SK-N-SH (cell line): ENCODE measurements at regions not wholly inside any gene's neighbourhood (a gene's known extent, or its start where the extent isn't known, plus 50 kb on each side); places are given as distances from the start of the nearest gene placed in this dataset.

Experiments used
- CTCF ChIA-PET: fragments of 300-600, 350-600 bp; formaldehyde crosslinking; extraction: SDS; loops from one replicate; lab custom pipeline; 2021; lab: Yijun Ruan, JAX
- POLR2A ChIA-PET: fragments of 350-600 bp; sonication (Branson Sonifier 250); formaldehyde crosslinking; extraction: SDS; loops from one replicate; lab custom pipeline; 2020; ENCODE audit warnings: antibody characterized with exemption, inconsistent platforms; lab: Yijun Ruan, JAX
- DNase-seq: peaks from one replicate; pipeline ENCODE4 v3.0.0; 2012
- H2AFZ ChIP-seq: fragments of 200-600 bp; sonication (generic); 2 replicates; pipeline ENCODE4 v1.8.1; 2016; ENCODE audit warnings: antibody characterized with exemption, mild to moderate bottlenecking, low read depth
- H3F3A ChIP-seq: fragments of 200-600 bp; sonication (generic); replicated peaks from 2 replicates; pipeline ENCODE3; 2016; ENCODE audit warnings: antibody characterized with exemption, mild to moderate bottlenecking; ENCODE audit not compliant: insufficient read depth
- H3K27ac ChIP-seq, 2 experiments: fragments of 200-500 bp in 1 of 2; fragments of 200-600 bp in 1 of 2; sonication (Bioruptor generic) in 1 of 2; sonication (generic), shearing (Covaris generic) in 1 of 2; 2 replicates each; pipeline versions ENCODE4 v1.5.1 to v1.6.1; 2014 to 2016; ENCODE audit warnings: low read depth in 2 of 2, inconsistent platforms in 1 of 2, low read length in 1 of 2, mild to moderate bottlenecking in 1 of 2, mixed read lengths in 1 of 2
- H3K27me3 ChIP-seq: fragments of 200-600 bp; sonication (generic), shearing (Covaris generic); 2 replicates; pipeline ENCODE4 v1.6.1; 2016; ENCODE audit warnings: mixed run types; ENCODE audit not compliant: insufficient read depth
- H3K36me3 ChIP-seq, 2 experiments: fragments of 200-500 bp in 1 of 2; fragments of 200-600 bp in 1 of 2; sonication (Bioruptor generic) in 1 of 2; sonication (generic) in 1 of 2; replicated peaks in 1 of 2; 2 replicates each; pipeline versions ENCODE3 to v1.5.1; 2014 to 2016; ENCODE audit warnings: low read length in 1 of 2, mild to moderate bottlenecking in 1 of 2; ENCODE audit not compliant: insufficient read depth in 2 of 2, control insufficient read depth in 1 of 2
- H3K4me1 ChIP-seq, 2 experiments: fragments of 200-500 bp in 1 of 2; fragments of 200-600 bp in 1 of 2; sonication (Bioruptor generic) in 1 of 2; sonication (generic), shearing (Covaris generic) in 1 of 2; 2 replicates each; pipeline versions ENCODE4 v1.5.1 to v1.6.1; 2014 to 2016; ENCODE audit warnings: low read depth in 1 of 2, low read length in 1 of 2, mixed run types in 1 of 2; ENCODE audit not compliant: insufficient read depth in 2 of 2, control insufficient read depth in 1 of 2
- H3K4me2 ChIP-seq: fragments of 200-600 bp; sonication (generic), shearing (Covaris generic); 2 replicates; pipeline ENCODE4 v1.6.1; 2017; ENCODE audit warnings: mixed run types
- H3K4me3 ChIP-seq, 2 experiments: fragments of 200-500 bp in 1 of 2; fragments of 200-600 bp in 1 of 2; sonication (Bioruptor generic) in 1 of 2; sonication (generic), shearing (Covaris generic) in 1 of 2; 2 replicates each; pipeline versions ENCODE4 v1.5.1 to v1.8.1; 2014 to 2016; ENCODE audit warnings: low read depth in 2 of 2, inconsistent platforms in 1 of 2, low read length in 1 of 2, mild to moderate bottlenecking in 1 of 2, mixed read lengths in 1 of 2, moderate library complexity in 1 of 2
- H3K79me2 ChIP-seq: fragments of 200-600 bp; sonication (generic); 2 replicates; pipeline ENCODE4 v1.8.1; 2017; ENCODE audit warnings: mild to moderate bottlenecking; ENCODE audit not compliant: insufficient read depth
- H3K9ac ChIP-seq: fragments of 200-600 bp; sonication (generic); 2 replicates; pipeline ENCODE4 v1.6.1; 2017; ENCODE audit warnings: mixed run types
- H3K9me2 ChIP-seq: fragments of 200-600 bp; sonication (generic); 2 replicates; pipeline ENCODE4 v1.6.1; 2017; ENCODE audit warnings: mixed run types
- H3K9me3 ChIP-seq: fragments of 200-600 bp; sonication (generic); 2 replicates; pipeline ENCODE4 v1.6.1; 2017; ENCODE audit warnings: mixed run types, mild to moderate bottlenecking, moderate library complexity
- H4K20me1 ChIP-seq: fragments of 200-600 bp; sonication (generic); 2 replicates; pipeline ENCODE4 v1.6.1; 2017; ENCODE audit warnings: mild to moderate bottlenecking, mixed run types; ENCODE audit not compliant: insufficient read depth
- CHD2 ChIP-seq: fragments of 150-350 bp; IDR thresholded peaks from 2 replicates; pipeline ENCODE4 v1.6.1; 2018; ENCODE audit warnings: low read length; ENCODE audit not compliant: partially characterized antibody
- ELF1 ChIP-seq: IDR thresholded peaks from 2 replicates; pipeline ENCODE4 v1.4.0; 2012
- EZH2phosphoT487 ChIP-seq: fragments of 200-600 bp; sonication (generic); IDR thresholded peaks from 2 replicates; pipeline ENCODE4 v1.6.1; 2017; ENCODE audit warnings: low read depth, mixed run types, mild to moderate bottlenecking, antibody characterized with exemption, moderate library complexity, borderline replicate concordance
- FOSL2 ChIP-seq: IDR thresholded peaks from 2 replicates; pipeline ENCODE4 v1.4.0; 2012; ENCODE audit warnings: low read depth, mild to moderate bottlenecking, moderate library complexity, borderline replicate concordance
- FOXJ3 ChIP-seq: sonication (generic); formaldehyde crosslinking; IDR thresholded peaks from 2 replicates; pipeline ENCODE4 v1.5.1; 2020; ENCODE audit warnings: mild to moderate bottlenecking, missing genetic modification reagents
- FOXM1 ChIP-seq: IDR thresholded peaks from 2 replicates; pipeline ENCODE4 v1.4.0; 2012; ENCODE audit warnings: low read depth, mild to moderate bottlenecking
- GABPA ChIP-seq: IDR thresholded peaks from 2 replicates; pipeline ENCODE4 v1.4.0; 2012; ENCODE audit warnings: low read depth, mild to moderate bottlenecking
- IRF3 ChIP-seq: fragments of 150-350 bp; IDR thresholded peaks from 2 replicates; pipeline ENCODE4 v1.6.1; 2016; ENCODE audit warnings: mild to moderate bottlenecking, low read depth, low read length
- POLR2AphosphoS5 ChIP-seq: IDR thresholded peaks from 2 replicates; pipeline ENCODE4 v1.6.1; 2012; ENCODE audit warnings: low read depth, low read length
- RCOR1 ChIP-seq: fragments of 150-350 bp; IDR thresholded peaks from 2 replicates; pipeline ENCODE4 v1.6.1; 2017; ENCODE audit warnings: antibody characterized with exemption, low read length
- REST ChIP-seq: IDR thresholded peaks from 2 replicates; pipeline ENCODE4 v1.6.1; 2012; ENCODE audit warnings: mild to moderate bottlenecking, low read depth, low read length, moderate library complexity
- SMC3 ChIP-seq: IDR thresholded peaks from 2 replicates; pipeline ENCODE4 v1.6.1; 2012; ENCODE audit warnings: low read depth, low read length, improper control_type of control experiment
- USF1 ChIP-seq: IDR thresholded peaks from 2 replicates; pipeline ENCODE4 v1.4.0; 2012; ENCODE audit warnings: low read depth, borderline replicate concordance
- USF2 ChIP-seq: fragments of 150-350 bp; IDR thresholded peaks from 2 replicates; pipeline ENCODE4 v1.6.1; 2017; ENCODE audit warnings: antibody characterized with exemption, low read length, low read depth, borderline replicate concordance
- YY1 ChIP-seq: IDR thresholded peaks from 2 replicates; pipeline ENCODE4 v1.4.0; 2012; ENCODE audit warnings: low read depth, mild to moderate bottlenecking
- ZBTB33 ChIP-seq: IDR thresholded peaks from 2 replicates; pipeline ENCODE4 v1.4.0; 2012; ENCODE audit warnings: low read depth, borderline replicate concordance

- ChIA-PET CTCF (no interaction called here), POLR2A (no interaction called here)
- Histone ChIP-seq H3K27ac (no peak overlapping the region), H3F3A (no peaks in the 10 kb centered on the region), H3K27me3 (no peaks in the 10 kb centered on the region), H3K4me2 (no peak overlapping the region), H3K4me1 (no peaks in the 10 kb centered on the region), H3K9me3 (no peaks in the 10 kb centered on the region), H3K9me2 (no peaks in the 10 kb centered on the region), H4K20me1 (no peaks in the 10 kb centered on the region)
- no peak for DNase-seq
- TF ChIP-seq RCOR1 (no peak), USF1 (no peak), REST (no peak), EZH2phosphoT487 (no peak), FOXM1 (no peak), YY1 (no peak), ELF1 (no peak), SMC3 (no peak), FOXJ3 (no peak), USF2 (no peak), GABPA (no peak), POLR2AphosphoS5 (no peak), IRF3 (no peak), CHD2 (no peak), FOSL2 (no peak), ZBTB33 (no peak)
- TF ChIP-seq, all 33 proteins: peak for 0
- Histone ChIP-seq H2AFZ (no peak overlapping the region), H3K36me3 (no peaks in the 10 kb centered on the region), H3K9ac (no peak overlapping the region), H3K79me2 (no peaks in the 10 kb centered on the region), H3K4me3 (no peak overlapping the region)
These were observed 129.4 kb upstream of the TENM3 start for GRCh38 chr4:182113779-182114178.
